ENCODE measurements at regions not wholly inside any gene's neighbourhood (a gene's known extent, or its start where the extent isn't known, plus 50 kb on each side); places are given as distances from the start of the nearest gene placed in this dataset.

- Histone ChIP-seq H3K4me1 (ENCODE audit: low read depth) (no peaks in the 10 kb centered on the region), H3K9me3 (no peaks in the 10 kb centered on the region), H3K36me3 (ENCODE audit: low read depth) (no peaks in the 10 kb centered on the region), H3K4me3 (no peak overlapping the region)
- intact Hi-C loops (cut with DNase I, micrococcal nuclease), result loop anchor here in 1 of 2 donors (10.0 kb wide), 1 partner anchor 57 kb away; no protein-coding TSS in a partner anchor
- no peak for DNase-seq
- no peak for TF ChIP-seq CTCF (IDR thresholded peaks at IDR 0.05)
- ATAC-seq, result no peak
Measured at GRCh38 chr18:2411381-2411960, 159.8 kb downstream of the METTL4 start.

DNA sequence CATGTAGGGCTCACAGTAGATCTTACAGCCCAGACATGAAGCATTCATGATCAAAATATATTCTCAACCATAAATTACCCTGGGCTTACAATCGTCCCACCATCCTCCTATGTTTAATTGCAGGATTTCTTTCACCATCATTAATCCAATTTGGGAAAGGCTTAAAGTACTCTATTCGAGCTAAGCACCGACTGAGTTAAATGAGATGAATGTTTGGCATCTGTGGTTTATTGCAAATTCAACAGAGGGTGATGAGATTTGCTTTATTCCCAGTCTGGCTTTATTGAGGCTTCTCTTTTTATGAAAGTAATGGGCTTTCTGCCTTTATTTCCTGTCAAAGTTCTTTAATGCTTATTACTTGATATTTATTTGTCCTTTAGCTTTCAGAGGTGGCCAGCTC lies 159.0 kb downstream of the METTL4 start:
- intact Hi-C loops (cut with DNase I, micrococcal nuclease), result loop anchor here in 1 of 2 donors (10.0 kb wide), 1 partner anchor 57 kb away; no protein-coding TSS in a partner anchor
- no peak for TF ChIP-seq CTCF (IDR thresholded peaks at IDR 0.05)
- no peak for DNase-seq

DNA sequence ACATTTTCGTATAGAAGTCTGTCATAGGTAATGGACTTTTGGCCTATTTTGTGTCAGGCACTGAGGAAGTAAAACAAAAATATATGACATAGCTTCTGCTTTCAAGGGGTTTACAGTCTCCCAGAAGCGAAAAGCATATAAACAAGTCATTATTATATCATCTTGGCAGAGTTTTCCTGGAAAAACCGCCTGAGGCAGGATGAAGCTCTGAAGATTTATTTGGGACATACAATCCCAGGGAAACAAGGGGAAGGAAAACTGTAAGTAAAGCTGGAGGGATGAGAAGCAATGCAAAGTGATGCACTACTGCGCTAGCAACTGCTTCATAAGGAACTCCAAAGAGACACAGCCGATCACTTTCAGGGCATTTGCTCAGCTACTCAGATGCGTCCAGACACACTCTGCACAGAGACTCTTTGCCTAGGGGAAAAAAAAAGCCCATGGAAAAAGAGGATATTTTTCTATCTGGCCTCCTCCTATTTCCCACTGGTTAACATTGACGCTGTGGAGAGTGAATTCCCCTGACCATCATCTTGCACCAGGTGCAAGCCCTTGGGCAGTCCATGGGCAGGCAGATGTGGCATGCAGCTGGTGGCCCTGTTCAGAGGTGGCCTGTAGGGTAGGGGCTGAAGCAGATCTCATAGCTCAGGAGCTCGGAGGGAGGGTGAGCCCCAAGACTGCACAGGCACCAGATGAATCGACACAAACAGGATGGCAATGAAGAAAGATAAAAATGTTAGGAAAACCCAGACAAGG lies 158.1 kb downstream of the METTL4 start:
- intact Hi-C loops (cut with DNase I, micrococcal nuclease), result loop anchor here in 1 of 2 donors (10.0 kb wide), 1 partner anchor 58 kb away; no protein-coding TSS in a partner anchor
- ATAC-seq (no peak), DNase-seq (no peak)
- Histone ChIP-seq H3K9me3 (no peaks in the 10 kb centered on the region), H3K4me1 (ENCODE audit: low read depth) (no peaks in the 10 kb centered on the region), H3K36me3 (ENCODE audit: low read depth) (no peaks in the 10 kb centered on the region), H3K4me3 (no peak overlapping the region)
- TF ChIP-seq CTCF (IDR thresholded peaks at IDR 0.05), result no peak

More for the DNA sequence above, 159.0 kb downstream of the METTL4 start:
- Histone ChIP-seq H3K4me3 (no peak overlapping the region), H3K9me3 (no peaks in the 10 kb centered on the region), H3K36me3 (ENCODE audit: low read depth) (no peaks in the 10 kb centered on the region), H3K4me1 (ENCODE audit: low read depth) (no peaks in the 10 kb centered on the region)
- ATAC-seq, result no peak

GRCh38 chr18:2414235-2414634 lies 157.1 kb downstream of the METTL4 start:
- Histone ChIP-seq H3K36me3 (ENCODE audit: low read depth) (no peaks in the 10 kb centered on the region), H3K4me1 (ENCODE audit: low read depth) (no peaks in the 10 kb centered on the region), H3K9me3 (no peaks in the 10 kb centered on the region), H3K4me3 (no peak overlapping the region)
- intact Hi-C loops (cut with DNase I, micrococcal nuclease), result loop anchor here in 1 of 2 donors (10.0 kb wide), 1 partner anchor 59 kb away; no protein-coding TSS in a partner anchor
- no peak for ATAC-seq
- TF ChIP-seq CTCF (IDR thresholded peaks at IDR 0.05), result no peak
- DNase-seq, result no peak

GRCh38 chr18:2415656-2416055 lies 155.6 kb downstream of the METTL4 start:
- Histone ChIP-seq H3K9me3 (no peaks in the 10 kb centered on the region), H3K4me1 (ENCODE audit: low read depth) (no peaks in the 10 kb centered on the region), H3K4me3 (no peak overlapping the region), H3K36me3 (ENCODE audit: low read depth) (no peaks in the 10 kb centered on the region)
- ATAC-seq (no peak), DNase-seq (no peak)
- intact Hi-C loops (cut with DNase I, micrococcal nuclease), result loop anchor here in 1 of 2 donors (10.0 kb wide), 1 partner anchor 61 kb away; no protein-coding TSS in a partner anchor
- no peak for TF ChIP-seq CTCF (IDR thresholded peaks at IDR 0.05)

All from mucosa of descending colon (tissue), 3 donors.